Fibroblast of lung (primary cell): ENCODE measurements at regions not wholly inside any gene's neighbourhood (a gene's known extent, or its start where the extent isn't known, plus 50 kb on each side); places are given as distances from the start of the nearest gene placed in this dataset.

Source experiments
- CTCF ChIP-seq, 2 donors: IDR thresholded peaks in 1 of 2; conservative IDR thresholded peaks in 1 of 2; 1 replicate in 1 of 2; 2 replicates in 1 of 2; pipeline ENCODE4 v1.5.1; 2011 to 2012; ENCODE audit warnings: low read length in 2 of 2, control low read depth in 1 of 2, inconsistent platforms in 1 of 2, low read depth in 1 of 2, mild to moderate bottlenecking in 1 of 2
- EZH2 ChIP-seq: IDR thresholded peaks from 2 replicates; pipeline ENCODE4 v1.5.1; 2012; ENCODE audit warnings: low read length, control low read depth, mild to moderate bottlenecking; ENCODE audit errors: missing control alignments

DNA sequence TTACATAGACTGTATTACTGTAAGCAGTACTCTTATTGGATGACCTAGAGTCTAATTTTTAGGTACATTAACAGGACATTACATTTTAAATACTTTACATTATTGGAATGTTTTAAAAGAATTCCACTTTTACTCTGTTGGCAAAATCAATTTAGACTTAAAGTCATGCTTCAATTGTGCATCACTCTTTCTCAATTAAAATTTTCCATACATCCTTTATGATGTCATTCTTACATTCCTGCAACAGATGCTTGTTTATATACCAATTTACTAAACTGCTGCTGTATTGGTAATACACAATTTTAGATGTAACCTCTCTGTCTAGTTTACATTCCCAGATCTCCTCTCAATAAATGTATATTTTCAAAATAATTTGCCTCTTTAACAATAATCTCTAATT, 440.1 kb downstream of the ZEB2 start:
- TF ChIP-seq EZH2: no peak
- TF ChIP-seq CTCF (conservative IDR thresholded peaks at IDR 0.05 in 1 of 2, IDR thresholded peaks at IDR 0.05 in 1 of 2; ENCODE audit: low read depth in 1 of 2, low read length in 2 of 2): no peak
